ENCODE measurements at regions not wholly inside any gene's neighbourhood (a gene's known extent, or its start where the extent isn't known, plus 50 kb on each side); places are given as distances from the start of the nearest gene placed in this dataset.

DNA sequence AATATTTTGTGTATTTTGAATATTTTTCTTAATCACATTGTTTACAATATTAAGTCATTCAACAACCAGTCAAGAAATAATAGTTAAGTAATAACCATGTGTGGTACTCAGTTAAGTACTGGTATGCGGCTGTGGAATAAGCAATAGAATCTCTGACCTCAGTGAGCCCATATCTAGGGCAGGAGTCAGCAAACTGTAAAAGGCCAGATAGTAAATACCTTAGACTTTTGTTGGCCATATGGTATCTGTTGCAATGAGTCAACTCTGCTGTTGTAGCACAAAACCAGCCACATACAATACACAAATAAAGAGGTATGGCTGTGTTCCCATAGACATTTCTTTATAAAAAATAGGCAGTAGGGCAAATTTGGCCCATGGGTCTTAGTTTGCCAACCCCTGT, 311.6 kb upstream of the SEMA3A start:
- TF ChIP-seq, protein P1, sequence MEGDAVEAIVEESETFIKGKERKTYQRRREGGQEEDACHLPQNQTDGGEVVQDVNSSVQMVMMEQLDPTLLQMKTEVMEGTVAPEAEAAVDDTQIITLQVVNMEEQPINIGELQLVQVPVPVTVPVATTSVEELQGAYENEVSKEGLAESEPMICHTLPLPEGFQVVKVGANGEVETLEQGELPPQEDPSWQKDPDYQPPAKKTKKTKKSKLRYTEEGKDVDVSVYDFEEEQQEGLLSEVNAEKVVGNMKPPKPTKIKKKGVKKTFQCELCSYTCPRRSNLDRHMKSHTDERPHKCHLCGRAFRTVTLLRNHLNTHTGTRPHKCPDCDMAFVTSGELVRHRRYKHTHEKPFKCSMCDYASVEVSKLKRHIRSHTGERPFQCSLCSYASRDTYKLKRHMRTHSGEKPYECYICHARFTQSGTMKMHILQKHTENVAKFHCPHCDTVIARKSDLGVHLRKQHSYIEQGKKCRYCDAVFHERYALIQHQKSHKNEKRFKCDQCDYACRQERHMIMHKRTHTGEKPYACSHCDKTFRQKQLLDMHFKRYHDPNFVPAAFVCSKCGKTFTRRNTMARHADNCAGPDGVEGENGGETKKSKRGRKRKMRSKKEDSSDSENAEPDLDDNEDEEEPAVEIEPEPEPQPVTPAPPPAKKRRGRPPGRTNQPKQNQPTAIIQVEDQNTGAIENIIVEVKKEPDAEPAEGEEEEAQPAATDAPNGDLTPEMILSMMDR (IDR thresholded peaks at IDR 0.05; ENCODE audit: poor library complexity, severe bottlenecking), result no peak
- DNase-seq (ENCODE audit: low spot score) (no peak), ATAC-seq (ENCODE audit: low read depth) (no peak)
- Histone ChIP-seq H3K4me1 (ENCODE audit: insufficient read depth, poor library complexity, severe bottlenecking) (no peaks in the 10 kb centered on the region), H3K27ac (ENCODE audit: poor library complexity, severe bottlenecking) (no peak overlapping the region), H3K27me3 (ENCODE audit: insufficient read depth, poor library complexity, severe bottlenecking) (no peaks in the 10 kb centered on the region), H3K9me3 (ENCODE audit: severe bottlenecking) (no peaks in the 10 kb centered on the region), H3K36me3 (ENCODE audit: low read depth) (no peaks in the 10 kb centered on the region), H3K4me3 (ENCODE audit: severe bottlenecking) (no peak overlapping the region)

DNA sequence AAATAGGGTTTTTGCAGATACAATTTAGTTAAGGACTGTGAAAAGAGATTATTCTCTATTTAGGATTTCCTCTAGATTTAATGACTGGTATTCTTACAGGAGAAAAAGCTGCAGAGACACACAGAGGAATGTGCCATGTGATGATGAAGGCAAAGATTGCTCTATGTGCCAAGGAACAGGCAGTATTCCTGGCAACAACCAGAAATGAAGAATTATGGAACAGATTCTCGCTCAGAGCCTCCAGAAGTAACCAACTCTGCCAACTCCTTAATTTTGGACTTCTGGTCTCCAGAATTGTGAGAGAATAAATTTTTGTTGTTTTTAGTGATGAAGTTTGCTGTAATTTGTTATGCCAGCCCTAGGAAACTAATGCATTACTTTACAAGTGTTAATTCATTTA, 307.6 kb upstream of the SEMA3A start:
- no peak overlapping the region for H3K27ac ChIP-seq (ENCODE audit: poor library complexity, severe bottlenecking)
- no peaks in the 10 kb centered on the region for H3K9me3 ChIP-seq (ENCODE audit: severe bottlenecking)
- ATAC-seq (ENCODE audit: low read depth), result no peak
- DNase-seq (ENCODE audit: low spot score), result no peak
- no peaks in the 10 kb centered on the region for H3K36me3 ChIP-seq (ENCODE audit: low read depth)
- H3K4me3 ChIP-seq (ENCODE audit: severe bottlenecking), result no peak overlapping the region
- TF ChIP-seq, protein P1 (IDR thresholded peaks at IDR 0.05; ENCODE audit: poor library complexity, severe bottlenecking), result no peak
- no peaks in the 10 kb centered on the region for H3K27me3 ChIP-seq (ENCODE audit: insufficient read depth, poor library complexity, severe bottlenecking)
- no peaks in the 10 kb centered on the region for H3K4me1 ChIP-seq (ENCODE audit: insufficient read depth, poor library complexity, severe bottlenecking)

DNA sequence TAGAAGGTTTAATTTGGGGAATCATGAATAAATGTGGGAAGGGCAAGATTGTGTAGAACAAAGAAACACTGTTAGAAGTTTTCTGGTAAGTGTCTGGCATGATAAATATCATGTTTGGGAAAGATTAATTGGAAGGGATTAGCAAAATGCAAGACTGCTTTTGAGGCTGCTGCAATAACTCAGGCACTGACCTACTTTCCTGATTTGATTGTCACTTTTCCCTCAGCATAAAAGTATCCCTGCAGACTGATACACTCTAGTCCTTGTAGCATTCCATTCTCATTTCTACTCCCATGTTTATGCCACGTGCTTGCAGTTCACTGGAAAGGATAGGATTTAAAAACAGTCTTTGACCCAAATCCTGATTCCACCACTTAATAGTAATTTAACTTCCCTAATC, 303.3 kb upstream of the SEMA3A start:
- no peak for DNase-seq (ENCODE audit: low spot score)
- Histone ChIP-seq H3K9me3 (ENCODE audit: severe bottlenecking) (no peaks in the 10 kb centered on the region), H3K4me3 (ENCODE audit: severe bottlenecking) (no peak overlapping the region), H3K36me3 (ENCODE audit: low read depth) (no peaks in the 10 kb centered on the region), H3K4me1 (ENCODE audit: insufficient read depth, poor library complexity, severe bottlenecking) (no peaks in the 10 kb centered on the region), H3K27me3 (ENCODE audit: insufficient read depth, poor library complexity, severe bottlenecking) (no peaks in the 10 kb centered on the region), H3K27ac (ENCODE audit: poor library complexity, severe bottlenecking) (no peak overlapping the region)
- TF ChIP-seq, protein P1 (IDR thresholded peaks at IDR 0.05; ENCODE audit: poor library complexity, severe bottlenecking), result no peak
- ATAC-seq (ENCODE audit: low read depth), result no peak

DNA sequence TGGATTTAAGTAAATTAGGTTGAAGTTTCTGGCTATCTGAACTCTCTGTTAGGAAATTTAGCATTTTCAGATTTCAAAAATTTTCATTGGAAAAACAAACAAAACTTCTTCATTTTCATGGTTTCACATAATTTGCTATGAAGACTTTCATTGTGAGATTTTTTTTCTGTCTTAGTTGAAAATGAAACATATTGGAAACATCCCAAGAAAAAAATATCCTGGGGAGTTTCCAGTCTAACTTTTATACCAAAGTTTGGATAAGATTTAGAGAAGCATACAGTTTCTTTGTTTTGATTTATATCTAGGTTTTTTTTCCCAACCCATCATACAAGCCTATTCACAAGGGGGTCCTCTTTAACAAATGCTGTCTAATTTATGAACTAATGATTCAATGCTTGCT, 300.5 kb upstream of the SEMA3A start:
- no peak for ATAC-seq (ENCODE audit: low read depth)
- H3K4me1 ChIP-seq (ENCODE audit: insufficient read depth, poor library complexity, severe bottlenecking), result no peaks in the 10 kb centered on the region

More for the DNA sequence above, 300.5 kb upstream of the SEMA3A start:
- Histone ChIP-seq H3K36me3 (ENCODE audit: low read depth) (no peaks in the 10 kb centered on the region), H3K9me3 (ENCODE audit: severe bottlenecking) (no peaks in the 10 kb centered on the region), H3K4me3 (ENCODE audit: severe bottlenecking) (no peak overlapping the region), H3K27ac (ENCODE audit: poor library complexity, severe bottlenecking) (no peak overlapping the region), H3K27me3 (ENCODE audit: insufficient read depth, poor library complexity, severe bottlenecking) (no peaks in the 10 kb centered on the region)
- DNase-seq (ENCODE audit: low spot score), result no peak
- TF ChIP-seq, protein P1 (IDR thresholded peaks at IDR 0.05; ENCODE audit: poor library complexity, severe bottlenecking), result no peak

All from RWPE2 (cell line).